ENCODE measurements at regions not wholly inside any gene's neighbourhood (a gene's known extent, or its start where the extent isn't known, plus 50 kb on each side); places are given as distances from the start of the nearest gene placed in this dataset.

DNA sequence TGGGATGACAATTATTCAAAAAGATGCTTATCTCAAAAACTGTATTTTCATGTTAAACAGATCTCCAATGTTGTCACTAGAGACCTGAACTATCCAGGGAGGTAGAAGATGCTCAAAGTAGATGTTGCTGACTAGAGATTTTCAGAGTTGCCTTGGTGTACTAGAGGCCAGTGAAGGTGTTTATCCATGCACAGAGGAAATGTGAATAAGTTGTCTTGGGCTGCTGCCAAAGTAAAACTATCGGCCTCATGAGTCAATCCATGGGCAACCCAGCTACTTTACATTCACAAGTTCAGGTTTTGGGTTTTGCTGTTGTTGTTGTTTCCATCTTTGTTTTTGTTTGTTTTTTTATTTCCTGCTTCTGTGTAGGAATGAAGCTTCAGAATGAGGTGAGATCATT lies 141.1 kb upstream of the RANBP3L start:
- H3K14ac ChIP-seq (replicated peaks; ENCODE audit: low read depth, low read length), result no peak overlapping the region
- H2AFZ ChIP-seq (replicated peaks; ENCODE audit: low read length, poor library complexity), result no peak overlapping the region
- no peak overlapping the region for H3K4me3 ChIP-seq (ENCODE audit: insufficient read depth, low read depth, low read length)
- no peak overlapping the region for H2BK20ac ChIP-seq (ENCODE audit: low read depth, low read length)
- in situ Hi-C loops (cut with MboI; ENCODE audit: low sequenced_read_pairs) (no loop called here), dilution Hi-C loops (cut with HindIII; ENCODE audit: low sequenced_read_pairs, unreplicated experiment) (no loop called here), intact Hi-C loops (cut with micrococcal nuclease) (no loop called here)
- H2BK15ac ChIP-seq (ENCODE audit: low read depth, low read length), result no peak overlapping the region
- H4K91ac ChIP-seq (ENCODE audit: insufficient read depth, low read depth, low read length), result no peak overlapping the region
- no peak overlapping the region for H4K5ac ChIP-seq (ENCODE audit: low read depth, low read length)
- H3K27ac ChIP-seq (ENCODE audit: insufficient read depth, low read length), result no peak overlapping the region
- H3K4me2 ChIP-seq (ENCODE audit: low read depth, low read length), result no peak overlapping the region
- no peak overlapping the region for H3K9ac ChIP-seq (ENCODE audit: low read depth, low read length)
- DNase-seq (peak; percentile 37), ATAC-seq (ENCODE audit: low read depth) (no peak)
- H2BK5ac ChIP-seq (ENCODE audit: low read depth, low read length, poor library complexity, severe bottlenecking), result no peak overlapping the region
- H3K27me3 ChIP-seq (ENCODE audit: control insufficient read depth, insufficient read depth, low read length), result peaks cover 4% of the 10 kb centered on the region; the same call in 1 of the 2 replicates
- no peaks in the 10 kb centered on the region for H3K4me1 ChIP-seq (ENCODE audit: control insufficient read depth, insufficient read depth, low read length)
- TF ChIP-seq SMC3 (IDR thresholded peaks at IDR 0.05; ENCODE audit: low read depth, low read length), result no peak
- TF ChIP-seq CHD1 (IDR thresholded peaks at IDR 0.05; ENCODE audit: low read depth, low read length), result no peak
- no peaks in the 10 kb centered on the region for H3K9me3 ChIP-seq (ENCODE audit: control insufficient read depth, insufficient read depth, low read length)
- ChIA-PET CTCF (interaction anchor here (0.6 to 1.1 kb wide), 2 partner anchors 16 to 552 kb away, joined by 3 to 5 read pairs; no protein-coding TSS in a partner anchor), POLR2A (ENCODE audit: unreplicated experiment) (no interaction called here)
- no peaks in the 10 kb centered on the region for H3K9me1 ChIP-seq (ENCODE audit: insufficient read depth, low read length)
- no peak overlapping the region for H3K4ac ChIP-seq (ENCODE audit: low read depth, low read length)
- no peak overlapping the region for H2BK120ac ChIP-seq (ENCODE audit: low read depth, low read length)
- H2AK5ac ChIP-seq (ENCODE audit: low read depth, low read length), result no peak overlapping the region
- WGBS, 2 experiments (ENCODE audit: extremely low coverage in 2 of 2, insufficient read length in 1 of 2), result no CpG with 5 or more reads among the region's 1 CpG
- H3K36me3 ChIP-seq (ENCODE audit: control insufficient read depth, insufficient read depth, low read length), result no peaks in the 10 kb centered on the region
- H3K79me1 ChIP-seq (ENCODE audit: low read depth in 1 of 2, low read length in 2 of 2), result no peaks in the 10 kb centered on the region
- H3K23ac ChIP-seq (ENCODE audit: low read depth, low read length), result no peak overlapping the region
- H4K8ac ChIP-seq (ENCODE audit: low read depth in 2 of 2, low read length in 2 of 2), result no peak overlapping the region
- H3K56ac ChIP-seq (ENCODE audit: extremely low read depth, insufficient read depth, low read length), result no peak overlapping the region
- no peaks in the 10 kb centered on the region for H4K20me1 ChIP-seq (ENCODE audit: insufficient read depth, low read length)
- no TSS peak for BruUV-seq (replicated peaks)
- H3K18ac ChIP-seq (ENCODE audit: low read depth, low read length), result no peak overlapping the region
- H2AK9ac ChIP-seq (replicated peaks; ENCODE audit: low read depth, low read length, poor library complexity), result no peak overlapping the region

All from IMR-90 (cell line).